Central memory CD4-positive, alpha-beta T cell (primary cell): ENCODE measurements at regions not wholly inside any gene's neighbourhood (a gene's known extent, or its start where the extent isn't known, plus 50 kb on each side); places are given as distances from the start of the nearest gene placed in this dataset.

Source experiments
- DNase-seq: peaks from one replicate; pipeline ENCODE4 v3.0.0; 2022

GRCh38 chr2:234763002-234763873 lies 188.6 kb upstream of the SH3BP4 start:
- no peak for DNase-seq

- DNase-seq, result no peak
Observed at GRCh38 chr2:234761910-234762309, 189.9 kb upstream of the SH3BP4 start.

GRCh38 chr2:234754126-234754525 lies 197.7 kb upstream of the SH3BP4 start:
- no peak for DNase-seq

- no peak for DNase-seq
Observed at GRCh38 chr2:234753701-234754100, 198.1 kb upstream of the SH3BP4 start.

- DNase-seq, result no peak
Observed at GRCh38 chr2:234752966-234753365, 198.9 kb upstream of the SH3BP4 start.

GRCh38 chr2:234751275-234751973 lies 200.4 kb upstream of the SH3BP4 start:
- no peak for DNase-seq

GRCh38 chr2:234747833-234748559 lies 203.8 kb upstream of the SH3BP4 start:
- no peak for DNase-seq

GRCh38 chr2:234747032-234747431 lies 204.8 kb upstream of the SH3BP4 start:
- no peak for DNase-seq

- no peak for DNase-seq
Observed at GRCh38 chr2:234745347-234745746, 206.5 kb upstream of the SH3BP4 start.

- DNase-seq, result no peak
Observed at GRCh38 chr2:234741976-234742375, 209.8 kb upstream of the SH3BP4 start.

GRCh38 chr2:234739061-234739460 lies 212.8 kb upstream of the SH3BP4 start:
- no peak for DNase-seq

GRCh38 chr2:234735829-234736228 lies 216.0 kb upstream of the SH3BP4 start:
- DNase-seq, result no peak

- no peak for DNase-seq
Observed at GRCh38 chr2:234733795-234734600, 217.8 kb upstream of the SH3BP4 start.

- DNase-seq, result no peak
Observed at GRCh38 chr2:234733093-234733489, 218.7 kb upstream of the SH3BP4 start.

GRCh38 chr2:234732404-234733092 lies 219.3 kb upstream of the SH3BP4 start:
- DNase-seq, result no peak

- DNase-seq, result no peak
Observed at GRCh38 chr2:234731236-234731635, 220.6 kb upstream of the SH3BP4 start.

- no peak for DNase-seq
Observed at GRCh38 chr2:234730066-234730640, 221.7 kb upstream of the SH3BP4 start.

GRCh38 chr2:234725528-234726264 lies 226.1 kb upstream of the SH3BP4 start:
- no peak for DNase-seq

- DNase-seq, result no peak
Observed at GRCh38 chr2:234724850-234725249, 227.0 kb upstream of the SH3BP4 start.

- no peak for DNase-seq
Observed at GRCh38 chr2:234723400-234723799, 226.5 kb upstream of the ARL4C start.

GRCh38 chr2:234722176-234722575 lies 225.3 kb upstream of the ARL4C start:
- DNase-seq, result no peak
